ENCODE measurements at regions not wholly inside any gene's neighbourhood (a gene's known extent, or its start where the extent isn't known, plus 50 kb on each side); places are given as distances from the start of the nearest gene placed in this dataset.

GRCh38 chr20:34175879-34176278 lies 63.8 kb upstream of the EIF2S2 start:
- TF ChIP-seq EZH2 (IDR thresholded peaks at IDR 0.05; ENCODE audit: low read length) (no peak), CTCF (optimal IDR thresholded peaks at IDR 0.05 in 1 of 3, IDR thresholded peaks at IDR 0.05 in 1 of 3, conservative IDR thresholded peaks at IDR 0.05 in 1 of 3; ENCODE audit: extremely low read depth in 1 of 3, insufficient read depth in 2 of 3, low read length in 3 of 3) (no peak)
- no peaks in the 10 kb centered on the region for H3K4me1 ChIP-seq (ENCODE audit: control insufficient read depth, extremely low read depth, insufficient read depth, low read length)
- H3K9me3 ChIP-seq (ENCODE audit: control insufficient read depth, low read depth, low read length) = no peaks in the 10 kb centered on the region
- H3K9me1 ChIP-seq (ENCODE audit: control insufficient read depth, extremely low read depth, insufficient read depth, low read length) = no peaks in the 10 kb centered on the region
- H3K4me3 ChIP-seq (ENCODE audit: control insufficient read depth in 2 of 3, extremely low read depth in 1 of 3, insufficient read depth in 2 of 3, low read depth in 1 of 3, low read length in 3 of 3) = no peak overlapping the region
- FAIRE-seq = no peak
- no peaks in the 10 kb centered on the region for H3K27me3 ChIP-seq (ENCODE audit: control insufficient read depth, extremely low read depth, insufficient read depth, low read length)
- H3K27ac ChIP-seq (ENCODE audit: control insufficient read depth, insufficient read depth, low read length) = no peak overlapping the region
- H3K79me2 ChIP-seq (ENCODE audit: control insufficient read depth, insufficient read depth, low read length) = no peaks in the 10 kb centered on the region
- no peaks in the 10 kb centered on the region for H4K20me1 ChIP-seq (ENCODE audit: control insufficient read depth, extremely low read depth, insufficient read depth, low read length)
- no peaks in the 10 kb centered on the region for H3K36me3 ChIP-seq (ENCODE audit: control insufficient read depth in 2 of 2, extremely low read depth in 1 of 2, insufficient read depth in 2 of 2, low read length in 2 of 2)
- no peak overlapping the region for H2AFZ ChIP-seq (ENCODE audit: control insufficient read depth, low read length)
- DNase-seq (ENCODE audit: low read depth, low spot score) = no peak
- dilution Hi-C loops (cut with MboI; ENCODE audit: extremely low pct_ligation_motif_present, low sequenced_read_pairs) = no loop called here
- H3K9ac ChIP-seq (ENCODE audit: control insufficient read depth, extremely low read depth, insufficient read depth, low read length) = no peak overlapping the region
- H3K4me2 ChIP-seq (ENCODE audit: control insufficient read depth, extremely low read depth, insufficient read depth, low read depth, low read length) = no peak overlapping the region

GRCh38 chr20:34177052-34177451 lies 64.2 kb upstream of the ASIP start:
- H3K36me3 ChIP-seq (ENCODE audit: control insufficient read depth in 2 of 2, extremely low read depth in 1 of 2, insufficient read depth in 2 of 2, low read length in 2 of 2) = no peaks in the 10 kb centered on the region
- no peaks in the 10 kb centered on the region for H4K20me1 ChIP-seq (ENCODE audit: control insufficient read depth, extremely low read depth, insufficient read depth, low read length)
- H3K4me1 ChIP-seq (ENCODE audit: control insufficient read depth, extremely low read depth, insufficient read depth, low read length) = no peaks in the 10 kb centered on the region
- H3K9ac ChIP-seq (ENCODE audit: control insufficient read depth, extremely low read depth, insufficient read depth, low read length) = no peak overlapping the region
- H3K9me3 ChIP-seq (ENCODE audit: control insufficient read depth, low read depth, low read length) = no peaks in the 10 kb centered on the region
- H3K4me2 ChIP-seq (ENCODE audit: control insufficient read depth, extremely low read depth, insufficient read depth, low read depth, low read length) = no peak overlapping the region
- DNase-seq (ENCODE audit: low read depth, low spot score) (no peak), FAIRE-seq (no peak)
- H3K27me3 ChIP-seq (ENCODE audit: control insufficient read depth, extremely low read depth, insufficient read depth, low read length) = no peaks in the 10 kb centered on the region
- no peaks in the 10 kb centered on the region for H3K79me2 ChIP-seq (ENCODE audit: control insufficient read depth, insufficient read depth, low read length)
- no peak overlapping the region for H2AFZ ChIP-seq (ENCODE audit: control insufficient read depth, low read length)
- H3K27ac ChIP-seq (ENCODE audit: control insufficient read depth, insufficient read depth, low read length) = no peak overlapping the region
- H3K9me1 ChIP-seq (ENCODE audit: control insufficient read depth, extremely low read depth, insufficient read depth, low read length) = no peaks in the 10 kb centered on the region
- dilution Hi-C loops (cut with MboI; ENCODE audit: extremely low pct_ligation_motif_present, low sequenced_read_pairs) = no loop called here
- no peak overlapping the region for H3K4me3 ChIP-seq (ENCODE audit: control insufficient read depth in 2 of 3, extremely low read depth in 1 of 3, insufficient read depth in 2 of 3, low read depth in 1 of 3, low read length in 3 of 3)
- TF ChIP-seq CTCF (optimal IDR thresholded peaks at IDR 0.05 in 1 of 3, IDR thresholded peaks at IDR 0.05 in 1 of 3, conservative IDR thresholded peaks at IDR 0.05 in 1 of 3; ENCODE audit: extremely low read depth in 1 of 3, insufficient read depth in 2 of 3, low read length in 3 of 3) = no peak
